Ecto neural progenitor cell (in vitro differentiated cells): ENCODE measurements at regions not wholly inside any gene's neighbourhood (a gene's known extent, or its start where the extent isn't known, plus 50 kb on each side); places are given as distances from the start of the nearest gene placed in this dataset.
A peak's percentile ranks its signal among the peaks of the same experiment; 100 is the strongest.

Experiments used
- DNase-seq: peaks from one replicate; pipeline ENCODE4 v3.0.0-alpha.2; 2018; ENCODE audit warnings: low spot score

- DNase-seq = no peak
Observed at GRCh38 chr2:120883607-120884440, 148.2 kb downstream of the GLI2 start.

GRCh38 chr2:120884472-120885290 is 149.0 kb downstream of the GLI2 start:
- DNase-seq = no peak

GRCh38 chr2:120885321-120885720 is 149.7 kb downstream of the GLI2 start:
- no peak for DNase-seq

- DNase-seq = no peak
Observed at GRCh38 chr2:120885749-120886148, 150.1 kb downstream of the GLI2 start.

- DNase-seq = no peak
Observed at GRCh38 chr2:120886534-120887319, 151.1 kb downstream of the GLI2 start.

DNA sequence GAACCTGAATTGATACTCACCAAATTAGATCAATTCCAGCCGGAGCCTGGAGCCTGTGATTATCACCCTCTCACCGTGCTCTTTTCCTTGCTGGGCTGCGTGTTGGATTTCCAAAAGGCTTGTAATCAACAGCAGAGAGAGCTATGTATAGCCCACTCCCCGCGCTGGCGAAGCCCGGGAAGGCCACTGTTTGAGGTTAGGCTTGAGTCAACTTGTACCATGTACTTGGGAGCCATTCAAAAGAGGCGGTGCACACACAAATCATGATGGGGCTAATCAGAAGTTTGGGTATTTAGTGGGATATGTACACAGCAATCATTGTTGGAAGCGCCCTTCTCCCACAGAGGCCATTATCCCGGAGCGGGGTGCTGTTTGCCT is 151.6 kb downstream of the GLI2 start:
- DNase-seq = no peak

DNA sequence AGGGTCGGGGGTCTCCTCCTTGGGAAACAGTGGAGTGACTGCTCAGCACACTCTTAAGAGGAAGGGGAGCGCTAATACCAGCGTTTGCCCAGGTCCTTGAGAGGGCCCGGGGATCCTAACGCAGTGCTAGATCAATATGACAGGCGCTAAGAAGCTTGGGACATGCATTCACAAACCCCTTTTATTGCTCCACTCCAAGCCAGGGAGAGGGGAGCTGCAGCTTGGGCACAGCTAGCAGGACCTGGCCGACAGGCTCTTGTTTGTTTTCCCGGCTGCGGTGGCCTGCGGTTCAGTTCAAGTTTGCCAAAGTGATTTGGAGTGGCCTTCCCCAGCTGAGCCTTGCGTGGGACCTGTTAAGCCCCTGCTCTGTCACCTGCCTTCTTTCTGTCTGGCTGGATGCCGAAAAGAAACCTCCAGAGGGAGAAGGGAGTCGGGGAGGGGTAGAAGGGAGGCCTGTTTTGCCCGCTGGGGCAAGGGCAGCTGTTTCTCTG is 152.1 kb downstream of the GLI2 start:
- DNase-seq = no peak

DNA sequence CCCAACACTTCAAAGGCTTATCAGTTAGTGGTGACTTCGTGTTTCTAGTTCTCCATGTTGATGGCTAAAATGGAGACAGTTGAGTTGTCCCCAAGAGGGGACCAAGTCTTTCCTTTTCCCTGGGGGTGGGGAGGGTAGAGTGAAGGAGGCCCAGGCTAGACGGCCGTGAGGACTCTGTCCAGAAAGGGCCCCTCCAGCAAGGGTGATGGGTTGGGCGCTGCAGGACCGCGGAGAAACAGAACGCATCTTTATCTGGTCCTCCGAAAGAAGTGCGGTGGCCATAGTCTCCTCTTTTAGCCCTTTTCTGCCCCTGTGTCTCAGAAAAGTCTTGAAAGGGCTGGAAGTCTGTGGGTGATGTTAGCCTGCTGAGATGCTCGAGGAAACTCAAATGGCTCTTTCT is 153.2 kb downstream of the GLI2 start:
- DNase-seq = no peak

GRCh38 chr2:120889936-120890335 is 154.3 kb downstream of the GLI2 start:
- no peak for DNase-seq

DNA sequence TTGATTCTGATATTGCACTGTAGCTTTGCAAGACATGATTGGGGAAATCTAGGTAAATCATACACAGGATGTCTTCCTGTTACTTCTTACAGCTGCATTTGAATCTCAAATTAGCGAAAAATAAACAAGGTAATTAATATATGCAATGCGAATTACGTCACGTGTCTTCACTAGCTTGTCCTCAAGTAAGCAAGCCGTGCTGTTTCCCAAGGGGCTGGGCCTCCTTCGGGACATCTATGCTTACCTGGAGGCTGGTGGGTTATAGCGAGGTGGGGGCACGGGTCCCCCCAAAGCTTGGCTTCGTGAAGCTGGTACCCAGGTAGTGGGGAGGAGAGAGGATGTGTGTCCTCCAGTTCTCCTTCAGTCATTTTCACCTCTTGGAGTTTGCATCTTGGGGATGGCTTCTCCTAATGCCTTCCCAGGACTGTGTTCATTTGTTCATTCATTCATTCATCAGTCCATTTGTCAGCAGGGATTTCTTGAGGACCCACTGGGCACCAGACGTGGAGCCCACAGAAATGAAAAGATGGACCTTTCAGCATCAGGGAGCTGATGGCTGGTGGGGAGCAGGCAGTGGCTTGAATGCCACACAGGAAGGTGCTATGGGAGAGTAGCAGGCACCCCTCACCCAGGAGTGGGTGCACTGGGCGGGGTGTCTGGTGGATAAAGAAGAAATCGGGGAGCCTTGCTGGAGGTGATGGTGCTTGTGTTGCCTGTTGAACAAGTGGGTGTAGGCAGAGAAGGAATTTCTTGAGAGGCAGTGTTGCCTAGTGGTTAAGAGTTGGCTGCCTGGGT is 155.1 kb downstream of the GLI2 start:
- no peak for DNase-seq

- DNase-seq = no peak
Observed at GRCh38 chr2:120892271-120892966, 156.8 kb downstream of the GLI2 start.

DNA sequence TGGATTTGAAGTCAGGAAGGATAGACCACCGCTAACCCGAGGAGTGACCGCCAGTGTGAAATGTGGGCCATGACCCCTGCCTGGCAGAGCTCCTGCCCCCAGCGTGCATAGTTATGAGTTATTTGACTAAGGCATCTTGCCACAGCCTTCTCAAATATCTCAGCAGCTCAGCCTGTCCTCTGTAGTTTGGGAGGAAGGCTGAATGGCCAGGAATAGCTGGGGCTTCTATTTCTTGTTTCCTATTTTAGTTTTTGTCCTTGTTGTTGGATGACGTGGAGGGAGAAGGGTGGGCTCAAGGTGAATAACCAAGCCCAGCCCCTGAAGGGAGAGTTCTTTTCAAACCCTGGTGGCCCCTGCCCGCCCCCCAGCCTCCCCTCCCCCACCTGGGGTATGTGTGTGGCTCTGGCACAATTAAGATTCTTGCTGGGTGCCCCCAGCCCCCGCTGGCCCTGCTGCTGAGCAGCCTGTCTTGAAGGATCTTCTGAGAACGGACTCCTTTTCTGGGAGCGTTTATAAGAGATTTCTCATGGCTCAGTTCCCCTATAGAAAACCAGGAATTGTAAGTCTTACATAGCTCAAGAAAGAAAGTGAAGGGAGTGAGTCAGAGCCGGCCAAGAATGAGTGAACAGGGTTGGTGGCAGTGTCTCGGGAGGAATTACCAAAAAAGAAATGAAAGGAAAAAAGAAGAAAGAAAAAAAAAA is 157.4 kb downstream of the GLI2 start:
- DNase-seq = peak; percentile 65

DNA sequence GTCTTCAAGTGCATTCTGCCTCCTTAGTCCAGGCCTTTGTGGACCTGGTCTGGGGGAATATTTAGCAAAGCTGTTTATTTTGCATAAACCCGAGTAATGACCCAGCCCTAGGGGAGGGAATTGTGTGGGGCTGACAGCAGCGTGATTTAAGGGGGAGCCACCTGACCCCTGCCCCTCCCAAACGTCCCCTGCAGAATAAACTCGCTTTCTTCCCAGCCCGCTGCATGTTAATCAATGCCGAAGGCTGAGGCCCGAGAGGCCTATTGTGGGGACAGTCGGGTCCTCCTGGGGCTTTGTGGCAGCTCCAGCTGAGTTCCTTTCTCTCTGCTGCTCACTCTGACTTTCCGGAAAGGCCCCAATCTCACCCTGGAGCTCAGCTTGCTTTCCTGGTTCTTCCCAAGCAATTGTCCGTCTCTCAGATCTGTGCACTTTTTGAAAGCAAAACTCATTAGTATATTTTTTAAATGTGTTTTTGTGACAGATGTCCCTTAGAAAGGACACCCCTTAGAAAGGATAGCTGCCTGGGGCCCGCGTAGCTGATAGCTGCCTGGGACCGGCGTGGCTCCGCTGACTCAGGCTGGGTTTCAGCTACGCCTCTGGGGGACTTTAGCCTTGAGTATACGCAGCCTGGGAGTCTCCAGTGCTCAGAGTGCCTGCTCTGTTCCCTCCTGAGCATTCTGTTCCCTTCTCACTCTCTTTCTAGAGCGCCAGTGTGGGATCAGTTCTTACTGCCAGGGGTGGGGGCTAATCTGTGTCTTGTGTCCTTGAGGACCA is 158.3 kb downstream of the GLI2 start:
- peak; percentile 83 for DNase-seq

DNA sequence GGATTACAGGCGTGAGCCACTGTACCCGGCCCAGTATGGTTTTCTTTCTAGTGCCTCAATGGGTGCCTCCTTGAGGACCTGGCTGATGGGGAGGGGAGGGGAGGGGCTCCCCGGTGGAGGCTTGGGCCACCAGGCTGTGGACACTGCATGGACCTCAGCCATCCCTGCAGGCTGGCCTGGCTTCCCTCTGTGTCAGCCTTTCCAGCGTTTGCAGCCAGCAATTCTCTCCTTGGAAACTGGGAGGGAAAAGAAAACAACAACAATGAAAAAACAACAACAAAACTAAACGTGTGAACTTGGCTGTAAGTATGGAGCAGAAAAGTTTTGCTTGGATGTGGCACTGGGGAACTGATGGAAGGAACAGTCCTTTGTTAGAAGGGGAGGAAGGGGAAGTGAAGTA is 159.3 kb downstream of the GLI2 start:
- DNase-seq = no peak

- no peak for DNase-seq
Observed at GRCh38 chr2:120896126-120896525, 160.5 kb downstream of the GLI2 start.

DNA sequence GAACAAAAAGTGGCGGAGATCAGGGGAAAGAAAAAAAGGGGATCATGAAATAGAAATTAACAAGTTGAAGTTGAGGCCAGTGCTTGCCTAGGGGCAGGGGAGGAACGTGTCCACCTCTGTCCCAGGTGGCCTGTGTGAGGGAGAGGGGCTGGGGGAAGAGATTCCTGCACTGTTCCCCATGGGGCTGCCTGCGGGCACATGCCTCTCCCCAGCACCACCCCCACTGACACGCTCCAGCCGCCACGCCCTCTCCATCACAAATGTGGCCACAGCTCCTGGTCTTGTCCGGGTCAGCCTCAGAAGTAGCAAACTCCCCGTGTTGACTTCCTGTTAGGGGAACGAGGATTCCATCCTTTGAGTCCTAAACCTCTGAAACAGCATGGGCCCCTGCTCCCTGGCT is 161.2 kb downstream of the GLI2 start:
- DNase-seq = no peak

DNA sequence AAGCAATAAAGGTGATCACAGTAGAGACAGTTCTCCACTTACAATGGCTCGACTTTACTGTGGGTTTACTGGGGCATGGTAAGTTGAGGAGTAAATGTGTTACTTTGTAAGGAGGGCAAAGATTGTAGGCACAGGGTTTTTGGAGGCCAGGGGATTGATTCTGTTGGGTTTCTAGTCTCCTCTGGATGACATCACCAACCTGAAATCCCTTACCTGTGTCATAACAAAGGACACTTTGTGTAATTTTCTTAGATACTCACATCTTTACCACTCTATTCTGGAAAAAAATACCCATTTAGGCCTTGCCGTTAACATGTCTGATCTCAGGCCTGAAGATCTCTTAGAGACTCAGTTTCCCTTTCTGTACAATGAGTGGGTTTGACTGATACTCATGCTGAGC is 161.7 kb downstream of the GLI2 start:
- DNase-seq = no peak

DNA sequence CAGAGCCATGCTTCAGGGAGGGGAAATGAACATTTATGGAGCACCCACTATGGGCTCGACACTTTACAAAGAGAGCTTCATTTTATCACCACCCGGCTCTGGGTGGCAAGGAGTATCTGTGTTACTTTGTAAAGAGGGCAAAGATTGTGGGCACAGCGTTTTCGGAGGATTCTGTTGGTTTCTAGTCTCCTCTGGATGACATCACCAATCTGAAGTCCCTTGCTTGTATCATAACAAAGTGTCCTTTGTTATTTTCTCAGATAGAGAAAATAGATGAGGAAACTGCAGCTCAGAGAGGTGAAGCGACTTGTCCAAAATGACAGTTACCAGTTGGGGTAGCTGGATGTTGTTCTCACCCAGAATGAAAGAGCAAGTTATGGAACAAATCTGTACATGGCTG is 162.8 kb downstream of the GLI2 start:
- no peak for DNase-seq

DNA sequence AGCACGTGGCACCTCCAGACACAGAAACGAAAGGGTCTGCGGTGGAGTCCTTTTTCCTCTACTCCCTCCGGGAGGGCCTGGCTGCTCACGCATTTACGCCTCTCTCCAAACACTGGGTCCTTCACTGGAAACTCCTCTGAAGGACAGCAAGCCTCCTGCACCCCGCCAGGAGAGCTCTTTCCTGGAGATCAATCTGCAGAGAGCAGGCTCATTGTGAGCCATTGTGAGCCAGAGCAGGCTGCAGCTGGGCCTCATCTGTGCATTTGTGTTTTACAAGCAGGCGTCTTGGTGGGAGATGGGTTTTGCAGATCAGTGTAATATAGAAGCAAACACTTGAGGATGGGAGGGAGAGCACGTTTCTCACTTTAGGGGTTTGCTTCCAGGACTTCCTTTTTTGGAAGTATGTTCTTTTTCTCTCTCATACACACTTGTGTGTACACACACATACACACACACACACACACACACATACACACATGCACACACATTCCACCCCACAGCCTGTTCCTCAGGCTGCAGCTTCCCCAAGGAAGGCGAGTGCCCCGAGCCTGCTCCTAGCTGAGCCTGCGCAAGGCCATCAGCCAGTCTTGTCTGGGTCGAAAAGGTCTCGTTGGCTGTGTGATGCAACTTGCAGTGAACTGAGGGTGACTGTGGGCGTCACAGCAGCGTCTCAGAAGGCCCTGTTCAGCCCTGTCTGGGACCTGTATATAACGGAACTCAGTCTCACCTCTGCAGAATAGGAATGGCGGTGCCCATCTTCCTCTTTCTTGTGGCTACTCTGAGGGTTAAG is 163.5 kb downstream of the GLI2 start:
- DNase-seq = no peak
